ENCODE measurements at regions not wholly inside any gene's neighbourhood (a gene's known extent, or its start where the extent isn't known, plus 50 kb on each side); places are given as distances from the start of the nearest gene placed in this dataset.

DNA sequence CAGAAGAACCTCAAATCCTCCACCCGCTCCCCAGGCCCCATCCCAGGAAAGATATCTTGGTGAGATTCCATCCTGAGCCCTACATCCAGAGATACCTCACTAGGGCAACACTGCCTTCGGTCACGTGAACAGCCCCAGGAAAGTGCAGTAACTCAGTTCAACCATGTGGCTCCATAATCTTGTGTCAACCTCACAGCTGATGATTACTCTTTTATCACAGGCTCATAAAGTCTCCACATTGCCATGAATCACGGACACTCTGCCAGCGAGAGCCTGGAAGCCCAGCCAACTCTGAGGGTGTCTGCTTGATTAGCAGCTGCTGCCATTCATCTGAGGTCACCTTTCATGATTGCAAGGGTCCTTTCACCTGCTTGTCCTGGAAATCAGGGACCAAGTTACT lies 175.8 kb upstream of the LRFN2 start:
- H3K27ac ChIP-seq = no peak overlapping the region
- TF ChIP-seq, protein P1, sequence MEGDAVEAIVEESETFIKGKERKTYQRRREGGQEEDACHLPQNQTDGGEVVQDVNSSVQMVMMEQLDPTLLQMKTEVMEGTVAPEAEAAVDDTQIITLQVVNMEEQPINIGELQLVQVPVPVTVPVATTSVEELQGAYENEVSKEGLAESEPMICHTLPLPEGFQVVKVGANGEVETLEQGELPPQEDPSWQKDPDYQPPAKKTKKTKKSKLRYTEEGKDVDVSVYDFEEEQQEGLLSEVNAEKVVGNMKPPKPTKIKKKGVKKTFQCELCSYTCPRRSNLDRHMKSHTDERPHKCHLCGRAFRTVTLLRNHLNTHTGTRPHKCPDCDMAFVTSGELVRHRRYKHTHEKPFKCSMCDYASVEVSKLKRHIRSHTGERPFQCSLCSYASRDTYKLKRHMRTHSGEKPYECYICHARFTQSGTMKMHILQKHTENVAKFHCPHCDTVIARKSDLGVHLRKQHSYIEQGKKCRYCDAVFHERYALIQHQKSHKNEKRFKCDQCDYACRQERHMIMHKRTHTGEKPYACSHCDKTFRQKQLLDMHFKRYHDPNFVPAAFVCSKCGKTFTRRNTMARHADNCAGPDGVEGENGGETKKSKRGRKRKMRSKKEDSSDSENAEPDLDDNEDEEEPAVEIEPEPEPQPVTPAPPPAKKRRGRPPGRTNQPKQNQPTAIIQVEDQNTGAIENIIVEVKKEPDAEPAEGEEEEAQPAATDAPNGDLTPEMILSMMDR (conservative IDR thresholded peaks at IDR 0.05; ENCODE audit: low read depth) = no peak
- DNase-seq (ENCODE audit: low spot score) = no peak
- ChIA-PET CTCF (no interaction called here), POLR2A (ENCODE audit: low non-redundant PET) (no interaction called here)

DNA sequence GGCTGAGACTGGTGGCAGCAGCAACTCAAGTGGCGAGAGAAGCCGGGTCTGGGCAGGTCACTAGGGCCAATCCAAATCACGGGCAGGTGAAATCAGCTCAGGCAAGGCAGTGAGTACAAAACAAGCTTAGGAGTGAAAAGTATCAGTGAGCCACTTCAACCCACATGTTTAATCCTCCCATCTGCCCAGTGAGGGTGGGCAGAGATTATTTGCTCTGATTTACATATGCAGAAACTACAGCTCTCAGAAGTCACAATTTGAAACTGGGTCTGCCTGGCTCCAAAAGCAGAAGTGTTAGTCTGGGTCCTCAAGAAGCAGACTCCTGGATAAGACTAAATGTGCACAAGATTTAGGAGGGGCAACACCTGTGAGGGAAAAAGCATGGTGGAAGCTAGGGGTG lies 173.7 kb upstream of the LRFN2 start:
- ChIA-PET POLR2A (ENCODE audit: low non-redundant PET) (interaction anchor here (0.5 kb wide), 1 partner anchor 308 kb away, joined by 3 read pairs; no protein-coding TSS in a partner anchor), CTCF (no interaction called here)
- H3K27ac ChIP-seq = no peak overlapping the region
- TF ChIP-seq, protein P1 (conservative IDR thresholded peaks at IDR 0.05; ENCODE audit: low read depth) = no peak
- DNase-seq (ENCODE audit: low spot score) = no peak

DNA sequence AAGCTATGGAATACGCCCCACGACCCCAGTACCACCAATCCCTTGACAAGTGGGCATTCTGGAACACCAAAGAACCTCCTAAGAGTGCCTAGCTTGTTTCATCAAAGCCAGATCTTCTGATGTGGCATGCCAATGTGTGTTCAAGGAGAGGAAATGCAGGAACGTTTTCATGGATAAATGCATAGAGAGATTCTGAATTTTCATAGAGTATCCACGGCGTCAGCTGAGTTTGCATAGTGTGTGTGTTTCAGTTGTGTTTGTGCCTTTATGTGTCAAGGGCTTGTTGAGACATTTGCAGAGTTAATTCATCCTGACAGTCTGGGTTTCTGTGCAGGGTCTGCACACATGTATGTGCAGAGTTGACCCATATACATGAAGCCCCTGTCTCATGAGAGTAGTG lies 172.7 kb upstream of the LRFN2 start:
- CTCF ChIA-PET = no interaction called here
- DNase-seq (ENCODE audit: low spot score) = no peak
- H3K27ac ChIP-seq = no peak overlapping the region
- POLR2A ChIA-PET (ENCODE audit: low non-redundant PET) = no interaction called here
- TF ChIP-seq, protein P1 (conservative IDR thresholded peaks at IDR 0.05; ENCODE audit: low read depth) = no peak

GRCh38 chr6:40759264-40759663 lies 172.1 kb upstream of the LRFN2 start:
- ChIA-PET CTCF (no interaction called here), POLR2A (ENCODE audit: low non-redundant PET) (no interaction called here)
- H3K27ac ChIP-seq = no peak overlapping the region
- no peak for DNase-seq (ENCODE audit: low spot score)
- TF ChIP-seq, protein P1 (conservative IDR thresholded peaks at IDR 0.05; ENCODE audit: low read depth) = no peak

DNA sequence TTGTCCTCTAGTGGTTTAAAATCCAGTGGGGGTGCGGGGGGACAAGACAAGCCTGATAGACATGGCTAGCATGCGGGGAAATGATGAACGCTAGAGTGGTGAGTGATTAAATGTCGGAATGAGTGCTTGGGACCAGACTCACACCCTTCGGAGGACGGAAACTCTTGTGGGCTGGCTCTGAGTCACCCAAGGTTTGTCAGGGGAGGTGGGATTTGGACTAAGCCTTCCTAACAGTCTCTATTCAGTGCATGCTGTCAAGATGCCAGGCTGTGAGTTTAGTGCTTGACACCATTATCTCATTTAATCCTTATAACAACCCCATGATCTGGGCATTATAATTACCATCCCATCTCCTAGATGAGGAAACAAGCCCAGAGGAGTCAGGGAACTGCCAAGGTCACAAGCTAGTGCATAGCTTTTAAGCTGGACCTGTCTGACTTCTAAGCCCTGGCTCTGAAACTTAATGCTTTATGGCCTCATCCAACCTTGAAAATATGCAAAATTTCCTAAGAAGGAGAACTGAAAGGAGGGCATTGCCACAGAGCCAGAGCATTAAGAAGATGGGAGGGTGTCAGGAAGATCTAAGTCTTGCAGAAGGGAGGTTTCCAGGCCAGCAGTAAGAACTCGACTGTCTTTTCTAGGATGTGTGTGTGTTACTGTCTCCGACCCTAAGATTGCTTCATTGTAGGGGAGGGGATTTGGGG lies 168.7 kb upstream of the LRFN2 start:
- TF ChIP-seq, protein P1 (conservative IDR thresholded peaks at IDR 0.05; ENCODE audit: low read depth) = no peak
- ChIA-PET POLR2A (ENCODE audit: low non-redundant PET) (no interaction called here), CTCF (no interaction called here)
- no peak overlapping the region for H3K27ac ChIP-seq
- no peak for DNase-seq (ENCODE audit: low spot score)

DNA sequence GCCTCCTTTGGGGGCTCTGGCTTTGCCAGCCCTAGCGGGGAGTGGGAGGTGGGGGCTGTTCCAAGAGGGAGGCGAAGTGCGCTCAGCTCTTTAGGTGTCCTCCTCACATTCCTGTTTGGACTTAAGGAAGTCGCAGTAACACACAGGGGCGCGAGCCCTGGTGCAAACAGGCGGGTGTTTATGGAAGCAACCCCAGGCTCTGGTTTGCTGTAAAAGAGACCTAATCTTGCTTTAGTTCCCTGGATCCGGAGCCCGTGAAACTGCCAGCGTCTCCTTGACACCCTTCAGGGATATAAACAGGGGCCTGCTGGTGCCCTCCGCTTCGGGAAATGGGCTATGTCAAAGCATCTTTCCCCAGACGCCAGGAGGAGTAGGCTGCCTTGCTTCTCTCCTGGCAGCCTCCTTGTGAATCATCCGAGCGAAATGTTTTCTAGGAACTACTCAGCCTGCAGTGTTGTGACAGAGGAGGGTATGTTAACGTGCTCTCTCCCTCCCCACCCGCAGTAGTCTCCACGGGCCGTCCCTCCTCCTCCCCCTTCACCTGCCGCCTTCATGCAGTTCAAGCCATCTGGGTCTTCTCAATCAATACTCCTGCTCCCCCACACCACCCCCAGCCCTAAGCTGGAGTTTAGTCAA lies 168.0 kb upstream of the LRFN2 start:
- peak; percentile 11 for DNase-seq (ENCODE audit: low spot score)
- POLR2A ChIA-PET (ENCODE audit: low non-redundant PET) = no interaction called here
- H3K27ac ChIP-seq = no peak overlapping the region
- CTCF ChIA-PET = no interaction called here
- TF ChIP-seq, protein P1 (conservative IDR thresholded peaks at IDR 0.05; ENCODE audit: low read depth) = no peak
